HG02798 (cell line): ENCODE measurements at regions not wholly inside any gene's neighbourhood (a gene's known extent, or its start where the extent isn't known, plus 50 kb on each side); places are given as distances from the start of the nearest gene placed in this dataset.

Experiments
- ATAC-seq: cut with Tn5 transposase; IDR thresholded peaks from one replicate; pipeline ENCODE4 v1.9.1; 2021; ENCODE audit warnings: mild to moderate bottlenecking; ENCODE audit not compliant: unreplicated experiment, poor library complexity

DNA sequence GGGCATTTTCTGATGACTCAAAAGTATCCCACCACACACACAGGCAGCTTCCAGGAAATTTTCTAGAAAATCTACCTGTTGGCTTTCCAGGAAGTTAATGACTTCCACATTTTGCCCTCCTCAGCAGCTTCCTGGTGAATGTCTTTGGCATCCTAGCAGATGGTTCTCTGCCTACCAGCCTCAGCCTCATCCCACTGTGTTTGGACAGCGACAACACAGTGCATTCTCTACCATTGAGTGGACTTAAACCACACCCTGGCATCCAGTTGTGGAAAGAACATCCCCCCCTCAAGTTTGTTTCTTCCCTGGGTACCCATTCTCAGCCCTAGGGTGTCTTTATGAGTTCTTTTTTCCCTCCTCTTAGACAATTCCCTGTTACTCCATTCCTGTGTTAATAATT is 50.8 kb upstream of the GADL1 start:
- ATAC-seq = no peak

DNA sequence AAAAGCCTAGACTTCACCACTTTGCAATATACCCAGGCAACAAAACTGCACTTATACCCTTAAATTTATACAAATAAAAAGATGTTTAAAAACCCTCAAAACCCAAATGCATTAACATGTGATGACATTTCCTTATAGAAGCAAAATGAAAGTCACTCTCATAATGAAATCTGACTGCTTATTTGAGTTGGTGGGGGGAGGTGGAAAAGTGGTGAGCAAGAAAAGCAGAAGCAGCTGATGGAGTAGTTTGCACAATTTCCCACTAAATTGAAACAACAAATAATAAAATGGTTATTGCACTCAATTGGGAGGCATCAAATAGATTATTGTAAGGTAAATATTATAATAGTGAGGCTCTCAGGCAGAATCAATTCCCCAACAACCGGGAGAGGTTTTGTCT is 54.0 kb upstream of the GADL1 start:
- no peak for ATAC-seq

DNA sequence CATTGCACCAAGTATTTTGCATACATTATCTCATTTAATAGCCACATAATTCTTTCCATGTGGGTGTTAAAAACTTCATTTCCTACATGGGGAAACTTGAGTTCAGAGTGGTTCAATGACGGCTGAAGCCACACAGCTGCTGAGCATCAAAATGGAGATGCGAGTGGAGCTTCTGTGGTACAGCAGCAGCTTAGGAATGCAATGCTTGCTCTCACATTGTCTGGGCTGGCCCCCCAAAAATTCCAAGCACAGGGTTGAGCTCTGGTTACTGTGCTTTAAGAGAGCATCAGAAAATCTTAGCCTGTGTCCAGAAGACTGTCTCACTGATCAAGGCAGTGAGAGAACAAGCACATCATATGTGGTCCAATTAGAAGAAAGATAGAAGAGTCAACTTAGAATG is 57.4 kb upstream of the GADL1 start:
- ATAC-seq = no peak

DNA sequence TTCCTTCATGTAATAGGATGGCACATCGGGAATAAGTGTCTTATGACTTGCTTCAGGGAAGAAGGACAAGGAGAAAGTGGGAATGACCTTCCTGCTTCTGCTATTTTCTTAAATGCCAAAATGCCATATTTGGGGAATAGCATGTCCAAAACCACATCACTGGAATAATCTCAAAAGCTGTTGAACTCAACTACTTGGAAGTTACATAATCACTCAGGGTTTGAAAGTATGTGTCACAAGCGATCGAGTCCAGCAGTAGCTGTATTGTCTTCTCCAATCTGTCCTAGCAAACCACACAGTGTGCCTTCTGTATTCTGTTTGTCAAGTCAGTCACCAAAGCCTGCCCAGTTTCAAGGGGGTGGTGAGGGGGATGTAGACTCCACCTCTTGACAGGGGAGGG is 58.3 kb upstream of the GADL1 start:
- ATAC-seq = no peak

DNA sequence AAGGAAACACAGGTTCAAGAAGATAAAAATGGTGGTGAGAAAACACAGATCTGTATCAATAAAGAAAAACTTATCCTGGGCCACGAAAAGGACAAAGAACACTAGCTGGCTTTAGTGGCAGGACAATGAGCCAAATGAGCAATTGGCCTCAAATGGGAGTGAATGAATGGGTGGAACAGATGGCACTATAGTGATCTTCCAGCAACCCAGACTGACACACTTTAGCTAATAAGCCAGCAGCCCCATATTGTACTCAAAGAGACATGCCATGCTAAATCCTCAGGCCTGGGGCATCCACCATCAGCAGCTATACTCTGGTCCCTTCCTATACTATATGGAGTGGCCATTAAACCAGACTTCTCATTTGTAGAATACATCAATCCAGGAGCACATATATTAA is 60.0 kb upstream of the GADL1 start:
- ATAC-seq = no peak

DNA sequence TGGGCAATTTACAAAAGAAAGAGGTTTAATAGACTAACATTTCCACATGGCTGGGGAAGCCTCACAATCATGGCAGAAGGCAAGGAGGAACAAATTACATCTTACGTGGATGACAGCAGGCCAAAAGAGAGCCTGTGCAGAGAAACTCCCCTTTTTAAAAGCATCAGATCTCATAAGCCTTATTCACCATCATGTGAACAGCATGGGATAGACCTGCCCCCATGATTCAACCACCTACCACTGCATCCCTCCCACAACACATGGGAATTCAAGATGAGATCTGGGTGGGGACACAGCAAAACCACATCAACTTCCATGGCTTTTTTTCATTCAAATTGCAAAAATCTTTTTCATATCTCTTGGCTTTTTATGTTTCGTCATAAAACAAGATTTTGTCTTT is 67.6 kb upstream of the GADL1 start:
- ATAC-seq = no peak

DNA sequence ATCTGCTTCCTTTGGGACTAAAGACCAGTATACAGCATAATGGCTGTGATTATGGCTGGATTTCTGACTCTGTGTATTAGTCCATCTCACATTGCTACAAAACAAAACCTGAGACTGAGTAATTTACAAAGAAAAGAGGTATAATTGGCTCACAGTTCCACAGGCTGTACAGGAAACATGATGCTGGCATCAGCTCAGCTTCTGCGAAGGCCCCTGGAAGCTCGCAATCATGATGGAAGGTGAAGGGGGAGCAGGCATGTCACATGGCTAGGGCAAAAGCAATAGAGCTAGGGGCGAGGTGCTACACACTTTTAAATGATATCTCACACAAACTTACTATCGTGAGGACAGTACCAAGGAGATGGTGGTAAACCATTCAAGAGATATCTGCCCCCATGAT is 68.0 kb upstream of the GADL1 start:
- no peak for ATAC-seq

DNA sequence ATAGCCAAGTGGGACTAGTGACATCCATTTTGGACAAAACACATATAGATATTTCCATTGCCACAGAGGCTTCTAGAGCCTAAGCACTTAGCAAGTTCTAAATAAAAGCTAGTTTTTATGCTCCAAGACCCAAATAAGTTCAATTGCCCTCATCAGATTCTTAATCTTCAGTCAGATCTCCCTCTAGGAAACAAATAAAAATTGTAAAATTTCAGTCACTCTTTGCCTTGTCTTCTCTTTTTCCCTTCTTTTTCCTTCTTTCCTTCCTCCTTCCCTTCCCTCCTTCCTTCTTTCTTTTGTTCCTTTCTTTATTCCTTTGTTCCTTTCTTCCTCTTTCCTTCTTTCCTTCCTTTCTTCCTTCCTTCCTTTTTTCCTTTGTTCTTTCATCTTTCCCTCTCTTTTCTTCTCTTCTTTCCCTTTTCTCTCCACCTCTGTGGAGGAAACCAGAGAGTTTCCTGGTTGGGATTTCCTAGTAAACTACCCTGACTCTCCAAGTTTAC is 68.8 kb upstream of the GADL1 start:
- ATAC-seq = no peak

DNA sequence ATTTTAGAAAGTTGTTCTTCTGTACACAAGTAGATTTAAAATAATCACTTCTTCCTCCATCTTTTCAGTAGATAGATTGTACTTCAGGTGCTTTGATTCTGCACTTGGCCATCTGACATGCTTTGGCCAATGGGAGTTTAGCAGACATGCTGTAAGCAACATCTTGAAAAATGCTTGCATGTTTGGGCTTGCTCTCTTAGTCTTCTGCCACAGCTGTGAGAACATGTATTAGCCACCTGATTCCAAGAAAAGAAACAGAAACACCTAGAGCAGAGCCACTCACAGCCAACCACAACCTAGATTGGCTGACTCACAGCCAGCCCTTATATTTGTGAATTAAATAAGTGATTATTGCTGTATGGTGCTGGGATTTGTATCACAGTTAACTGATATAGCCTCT is 70.2 kb upstream of the GADL1 start:
- peak; percentile 98 for ATAC-seq

DNA sequence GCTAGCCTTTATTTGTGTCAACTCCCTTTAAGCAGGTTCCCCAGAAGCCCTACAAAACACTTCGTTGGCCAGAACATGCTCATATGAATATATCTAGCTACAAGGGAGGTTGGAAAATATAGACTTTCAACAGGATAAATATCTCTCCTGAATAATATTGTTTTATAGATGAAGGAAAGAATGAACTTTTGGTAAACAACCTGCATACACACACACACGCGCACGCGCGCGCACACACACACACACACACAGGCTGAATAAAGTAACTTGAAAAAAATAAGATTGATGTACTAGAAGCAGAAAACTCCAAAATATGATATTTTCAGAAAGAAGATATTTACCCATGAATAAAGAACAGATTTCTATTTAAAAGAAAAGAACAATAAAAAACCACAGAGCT is 72.4 kb upstream of the GADL1 start:
- ATAC-seq = no peak

DNA sequence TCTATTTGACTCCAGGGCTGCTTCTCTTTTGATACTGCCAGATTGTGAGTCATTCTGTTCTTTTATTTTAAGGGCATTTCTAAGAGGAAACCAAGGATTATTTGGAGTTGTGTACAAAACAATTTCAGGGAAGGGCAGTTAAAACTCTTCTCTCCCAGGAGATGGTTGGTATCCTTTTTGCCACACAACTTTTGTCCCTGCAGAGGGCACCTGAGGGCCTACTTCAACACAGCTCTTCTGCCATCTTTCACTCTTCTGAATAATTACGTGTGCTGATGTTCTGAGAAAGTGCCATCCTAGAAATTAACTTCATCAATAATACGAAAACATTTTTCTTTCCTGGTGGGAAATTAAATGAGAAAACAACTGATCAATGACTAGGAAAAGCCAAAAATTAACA is 75.7 kb upstream of the GADL1 start:
- ATAC-seq = no peak

DNA sequence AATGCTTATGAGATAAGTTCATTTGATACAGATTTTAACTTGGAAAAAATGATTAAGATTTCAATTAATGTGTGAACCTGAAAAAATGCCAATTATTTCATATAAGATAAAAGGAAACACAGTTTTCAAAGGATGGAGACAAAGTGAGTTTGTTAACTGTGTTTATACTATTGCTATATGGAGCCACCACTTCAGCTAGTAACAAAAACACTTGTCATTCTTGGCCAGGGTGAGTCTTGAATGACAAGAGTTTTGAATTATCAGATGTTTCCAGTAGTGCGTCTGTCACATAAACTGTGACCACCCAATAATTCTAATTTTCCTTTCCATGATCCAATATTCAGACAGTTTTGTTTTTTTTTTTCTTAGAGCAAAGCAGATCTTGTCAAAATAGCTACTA is 78.0 kb upstream of the GADL1 start:
- ATAC-seq = no peak

DNA sequence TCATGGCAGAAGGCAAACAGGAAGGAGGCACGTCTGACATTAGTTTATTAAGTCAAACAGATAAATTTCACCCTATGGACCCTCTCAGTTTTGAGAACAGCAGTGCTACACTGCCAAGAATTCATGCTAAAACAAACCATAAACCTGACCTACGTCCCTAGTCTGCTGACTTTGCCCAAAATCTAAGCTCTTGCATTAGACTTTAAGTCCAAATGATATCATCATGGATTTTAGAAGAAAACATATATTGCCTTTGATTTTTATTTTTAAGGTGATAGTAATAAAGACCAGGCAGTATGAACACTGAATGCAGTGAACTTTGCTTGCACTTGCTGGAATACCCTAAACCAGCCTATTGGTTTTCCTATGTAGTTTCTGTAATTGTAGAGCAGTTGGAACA is 79.6 kb upstream of the GADL1 start:
- no peak for ATAC-seq

DNA sequence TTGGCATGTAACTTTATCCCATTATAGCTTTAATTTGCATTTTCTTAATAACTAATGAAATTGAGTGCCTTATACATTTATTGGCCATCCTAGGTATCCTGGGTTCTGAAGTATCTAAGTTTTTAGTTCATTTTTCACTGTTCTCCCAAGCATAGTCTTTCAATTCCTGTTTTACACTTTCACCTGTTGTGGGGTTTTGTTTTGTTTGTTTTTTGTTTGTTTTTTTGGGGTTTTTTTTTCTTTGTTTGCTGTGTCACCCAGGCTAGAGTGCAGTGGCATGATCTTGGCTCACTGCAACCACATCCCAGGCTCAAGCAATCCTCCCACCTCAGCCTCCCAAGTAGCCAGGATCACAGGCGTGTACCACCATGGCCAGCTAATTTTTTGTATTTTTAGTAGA is 83.1 kb upstream of the GADL1 start:
- ATAC-seq = no peak

DNA sequence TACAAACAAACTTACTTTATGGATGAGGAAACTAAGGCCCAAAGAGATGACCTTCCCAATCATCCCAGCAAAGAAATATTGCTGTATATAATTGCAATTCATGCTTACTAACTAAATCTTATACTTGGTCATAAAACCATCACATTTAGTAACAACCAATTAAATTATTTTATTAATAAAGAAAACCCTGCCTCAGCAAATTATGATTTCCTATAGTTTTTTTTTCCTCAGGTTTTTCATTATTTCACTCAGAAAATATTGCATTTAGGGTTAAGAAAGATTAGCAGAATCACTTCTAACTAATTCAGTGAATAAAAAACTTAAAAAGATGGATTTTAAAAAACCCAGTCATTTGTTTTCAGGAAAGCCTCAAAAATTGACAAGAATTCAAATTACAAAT is 86.5 kb upstream of the GADL1 start:
- ATAC-seq = no peak

DNA sequence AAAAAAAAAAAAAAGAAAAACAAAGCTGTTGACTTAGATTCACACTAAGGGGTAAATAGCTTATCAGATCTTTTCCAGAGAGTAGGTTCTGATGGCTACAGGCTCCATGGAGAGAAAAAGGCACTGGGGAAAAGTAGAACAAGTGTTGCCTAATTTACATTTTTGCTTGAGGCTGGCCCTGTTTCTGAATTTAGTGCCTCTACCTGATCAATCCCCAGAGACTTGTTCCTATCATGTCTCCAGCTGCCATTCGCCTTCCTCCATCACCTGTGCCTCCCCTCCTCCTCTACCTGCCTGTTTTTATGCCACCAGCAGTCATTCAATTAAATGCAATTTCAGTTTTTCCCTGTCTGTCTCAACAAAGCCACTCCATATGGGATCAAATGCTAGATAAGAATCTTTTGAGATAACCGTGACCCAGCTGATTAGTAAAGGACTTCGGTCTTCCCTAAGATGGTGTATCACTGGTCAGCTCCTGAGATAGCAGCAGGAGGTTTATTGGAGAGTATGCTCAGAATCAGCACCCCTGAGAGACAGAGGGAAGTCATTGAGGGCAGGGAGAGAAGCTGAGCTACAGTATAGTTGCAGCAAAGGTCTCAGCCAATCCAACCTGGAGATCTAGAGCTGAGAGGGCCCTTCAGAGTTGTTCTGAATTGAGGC is 88.1 kb upstream of the GADL1 start:
- ATAC-seq = no peak

DNA sequence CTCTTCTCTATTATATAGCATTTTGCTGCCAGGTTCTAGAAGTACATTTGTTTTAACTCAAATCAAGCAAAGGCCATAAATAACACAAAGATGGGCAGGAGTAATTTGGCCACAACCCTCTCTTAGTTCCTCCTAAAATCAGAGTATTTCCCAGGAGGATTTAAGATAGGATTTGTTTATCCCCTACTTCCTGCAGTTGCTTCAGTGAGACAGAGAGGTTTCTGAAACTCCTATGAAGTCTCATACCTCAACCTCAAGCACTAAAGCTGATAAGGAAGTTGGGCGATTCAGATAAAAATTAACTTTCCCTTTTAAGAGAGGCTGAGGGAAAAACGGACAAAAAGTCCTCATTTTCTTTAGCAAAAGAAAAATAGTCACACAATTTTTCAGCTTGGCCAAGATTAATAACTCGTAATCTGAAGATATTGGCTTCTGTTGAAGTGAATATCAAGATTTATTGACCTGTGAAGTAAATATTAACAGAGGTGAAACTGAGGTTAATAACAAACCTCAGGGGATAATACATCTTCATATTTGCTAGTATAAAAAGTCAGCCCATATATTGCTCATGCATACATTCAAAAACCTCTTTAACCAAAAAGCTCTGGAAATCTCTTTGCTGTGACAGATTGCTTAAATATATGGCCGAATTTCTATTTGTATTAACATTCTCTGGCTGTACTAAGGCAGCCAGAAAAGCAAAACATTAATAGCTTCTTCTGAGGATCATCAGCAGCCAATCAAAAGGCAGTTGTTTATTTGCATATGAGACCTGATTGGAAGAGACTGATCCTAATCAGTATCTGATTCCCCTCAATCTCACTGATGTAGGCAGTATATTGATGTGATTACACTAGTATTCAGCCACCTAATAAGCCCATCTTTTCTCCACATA is 90.6 kb upstream of the GADL1 start:
- peak; percentile 63 for ATAC-seq

DNA sequence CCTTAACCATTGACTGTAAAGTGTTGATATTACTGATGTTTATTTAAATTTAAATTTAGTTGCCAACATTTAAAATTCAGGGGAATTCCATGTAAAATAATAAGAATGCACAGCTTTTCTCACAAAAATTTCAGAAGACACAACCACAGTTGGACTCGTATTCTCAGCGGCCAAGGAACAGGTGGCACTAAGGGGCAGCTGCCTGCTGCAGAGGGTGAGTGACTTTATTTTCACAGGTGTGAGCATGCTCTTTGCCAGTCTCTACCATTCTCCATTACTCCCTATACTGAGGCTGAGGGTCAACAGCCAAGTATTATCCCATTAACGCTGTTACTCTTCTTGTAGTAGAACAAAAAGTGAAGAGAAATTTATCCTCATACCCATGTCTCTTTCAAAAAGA is 92.1 kb upstream of the GADL1 start:
- peak; percentile 28 for ATAC-seq

DNA sequence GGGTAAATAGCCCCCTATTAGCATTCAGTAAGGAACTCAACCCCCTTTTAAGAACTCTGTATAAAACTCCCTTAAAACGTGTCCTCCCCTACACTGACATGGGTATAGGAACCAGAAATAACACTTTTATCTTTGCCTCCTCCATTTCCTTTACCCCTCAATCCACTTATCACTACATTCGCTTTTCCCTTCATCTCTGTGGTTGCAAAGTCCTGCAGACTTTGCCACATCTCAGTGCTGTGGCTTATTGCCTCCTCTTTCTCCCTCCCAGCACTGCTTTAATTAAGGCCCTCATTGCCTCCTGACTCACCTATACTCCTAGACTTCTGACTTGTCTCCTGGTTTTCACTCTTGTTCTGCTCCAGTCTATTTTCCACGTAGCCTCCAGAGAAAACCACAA is 94.3 kb upstream of the GADL1 start:
- ATAC-seq = no peak

DNA sequence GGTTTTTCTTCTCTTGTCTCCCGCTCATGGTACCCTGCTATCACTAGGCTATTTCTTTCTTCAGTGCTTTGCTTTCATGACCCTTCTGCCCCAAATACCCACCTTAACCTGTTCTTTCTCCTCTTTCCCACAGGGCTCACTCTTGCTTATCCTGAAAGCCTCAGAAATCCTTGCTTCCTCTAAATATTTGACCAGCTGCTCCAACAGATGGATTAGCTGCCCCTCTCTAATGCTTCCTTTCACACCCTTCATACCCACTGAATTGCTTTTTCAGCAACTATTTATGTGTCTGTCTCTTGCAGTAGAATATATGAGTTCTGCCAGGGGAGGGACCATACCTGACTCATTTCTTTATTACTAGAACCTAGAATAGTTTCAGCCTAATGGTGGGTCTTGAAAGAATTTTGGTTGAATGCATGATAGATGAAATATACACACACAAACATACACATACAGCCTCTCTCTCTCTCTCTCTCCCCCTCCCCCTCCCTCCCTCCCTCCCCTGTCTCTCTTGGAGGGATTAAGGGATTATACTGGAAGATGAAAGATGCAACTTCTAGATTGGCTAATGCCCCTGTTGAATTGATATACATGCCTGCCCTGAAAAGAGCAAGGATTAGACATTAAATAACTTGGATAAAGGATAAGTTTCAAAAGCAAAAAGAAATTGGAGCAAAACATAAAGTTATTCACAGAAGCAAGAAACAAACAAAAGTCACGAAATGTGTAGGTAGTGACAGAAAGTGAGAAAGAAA is 95.0 kb upstream of the GADL1 start:
- no peak for ATAC-seq

DNA sequence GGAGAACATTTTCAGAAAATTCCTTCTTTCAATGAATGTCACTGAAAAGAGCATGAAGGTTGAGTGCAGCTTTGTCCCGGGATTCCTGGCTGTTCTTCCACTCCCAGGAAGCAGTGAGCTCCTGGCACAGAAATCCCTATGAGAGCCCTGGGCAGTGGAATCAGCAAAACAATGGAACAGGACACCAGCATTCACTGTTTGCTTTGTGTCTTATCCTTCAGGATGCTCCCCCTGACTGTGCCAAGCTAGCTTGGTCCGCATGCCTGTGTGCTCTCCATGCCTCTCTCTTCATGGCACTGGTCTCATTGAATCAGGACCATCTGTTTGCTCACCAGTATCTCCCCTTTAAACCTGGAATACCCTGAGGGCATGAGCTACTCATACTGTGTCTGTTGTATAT is 102.0 kb upstream of the GADL1 start:
- no peak for ATAC-seq
